GM11168 (cell line): ENCODE measurements at regions not wholly inside any gene's neighbourhood (a gene's known extent, or its start where the extent isn't known, plus 50 kb on each side); places are given as distances from the start of the nearest gene placed in this dataset.
"Not testable (repeated sequence)": the region's sequence is repeated elsewhere in the genome, so short reads cannot be mapped to it uniquely, and the experiment has no call there.

ENCODE experiments used
- in situ Hi-C: fragments of 300-500 bp; cut with MboI; formaldehyde crosslinking; loops from one replicate; pipeline ENCODE4 v1.12.0; 2022; ENCODE audit warnings: low sequenced_read_pairs; ENCODE audit not compliant: unreplicated experiment

- in situ Hi-C loops: no loop called here
Measured at GRCh38 chr5:75002271-75002670, 50.1 kb downstream of the GCNT4 start.

- in situ Hi-C loops: no loop called here
Measured at GRCh38 chr5:74995926-74996325, 56.4 kb downstream of the GCNT4 start.

DNA sequence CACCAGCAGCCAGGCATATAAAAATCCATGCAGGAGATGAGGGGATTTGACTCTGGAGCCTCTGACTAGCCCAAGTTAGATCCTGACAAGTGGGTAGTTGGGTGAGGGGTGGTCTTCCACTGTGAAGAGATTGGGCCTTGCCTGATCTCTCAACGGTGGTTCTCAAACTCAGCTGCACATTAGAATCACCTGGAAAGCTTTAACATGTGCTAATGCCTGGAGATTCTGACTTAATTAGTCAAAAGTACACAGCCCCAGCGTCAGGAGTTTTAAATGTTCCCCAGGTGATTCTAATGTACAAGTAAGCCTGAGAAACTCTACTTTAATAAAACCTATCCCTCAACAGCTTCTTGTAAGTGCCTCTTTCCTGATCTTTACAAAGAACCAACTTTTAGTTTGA lies 57.5 kb downstream of the GCNT4 start:
- in situ Hi-C loops: no loop called here

DNA sequence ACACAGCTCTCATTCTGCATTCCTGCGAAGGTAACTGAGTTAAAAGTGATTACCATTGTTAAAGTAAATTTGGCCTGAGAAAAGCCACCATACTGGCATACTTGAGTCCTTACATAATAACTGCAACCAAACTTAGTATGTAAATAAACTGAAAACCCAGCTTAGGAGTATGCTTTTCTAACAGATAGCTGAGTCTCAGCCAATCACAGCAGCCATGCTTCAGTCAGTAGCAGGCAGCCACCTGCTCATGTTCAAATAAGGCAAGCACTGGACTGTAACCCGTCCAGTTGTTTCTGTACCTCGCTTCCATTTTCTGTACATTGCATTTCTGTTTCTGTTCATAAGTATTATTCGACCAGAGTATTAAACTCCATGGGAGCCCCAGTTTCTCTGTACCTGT lies 58.6 kb downstream of the GCNT4 start:
- in situ Hi-C loops: no loop called here

GRCh38 chr5:74992791-74993190 lies 59.6 kb downstream of the GCNT4 start:
- in situ Hi-C loops: no loop called here

DNA sequence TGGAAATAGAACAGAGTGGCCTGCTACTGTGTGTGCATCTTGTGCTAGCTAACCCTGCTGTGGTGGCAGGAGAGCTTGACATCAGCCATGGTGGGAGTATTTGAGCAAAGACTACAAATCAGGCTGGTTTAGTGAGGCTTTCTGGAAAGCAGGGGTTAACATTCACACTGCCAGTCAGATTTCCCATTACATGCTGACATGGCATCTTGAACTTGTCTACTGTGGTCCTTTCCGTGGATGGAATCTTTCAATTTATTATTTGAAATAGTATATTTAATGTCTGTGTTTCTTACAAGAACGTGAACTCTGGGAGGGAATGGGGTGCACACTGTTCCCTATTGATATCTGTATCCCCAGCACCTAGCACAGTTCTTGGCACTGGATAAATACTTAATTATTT lies 60.8 kb downstream of the GCNT4 start:
- in situ Hi-C loops: no loop called here

DNA sequence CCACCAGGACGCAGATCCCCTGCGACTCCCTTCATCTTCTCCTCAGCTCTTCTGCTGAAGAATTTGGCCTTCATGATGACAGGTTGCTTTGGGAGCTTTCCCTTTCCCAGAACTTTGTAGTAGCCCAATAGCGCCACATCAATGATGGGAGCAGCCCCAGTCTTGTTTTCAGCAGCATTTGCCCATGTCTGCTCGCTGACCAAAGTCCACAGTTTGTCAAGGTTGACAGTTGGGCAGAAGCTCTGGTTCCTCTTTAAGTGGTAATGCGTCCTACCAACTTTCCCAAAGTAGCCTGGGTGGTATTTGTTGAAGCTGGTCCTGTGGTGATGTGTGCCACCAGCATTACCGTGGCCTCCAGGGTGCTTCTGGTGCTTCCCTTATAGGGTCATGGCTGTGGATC lies 62.2 kb downstream of the GCNT4 start:
- in situ Hi-C loops: no loop called here

- in situ Hi-C loops: no loop called here
Measured at GRCh38 chr5:74988273-74988983, 63.9 kb downstream of the GCNT4 start.

DNA sequence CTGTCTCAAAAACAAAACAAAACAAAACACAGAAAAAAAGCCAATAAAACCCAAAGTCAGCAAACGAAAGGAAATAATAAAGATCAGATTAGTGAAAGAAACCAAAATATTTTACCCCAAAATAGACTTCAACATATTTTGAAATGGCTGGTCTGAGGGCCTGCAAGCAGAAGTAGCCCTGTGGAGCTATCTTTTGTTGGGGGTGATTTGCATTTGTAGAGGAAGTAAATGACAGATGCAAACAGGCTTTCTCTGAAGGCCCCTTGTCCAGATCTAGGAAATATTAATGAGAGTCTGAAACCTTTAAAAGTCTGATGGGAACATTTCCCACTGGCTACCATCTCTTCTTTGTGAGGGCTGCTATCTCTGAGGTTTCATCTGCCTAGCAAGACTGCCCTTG lies 74.0 kb downstream of the GCNT4 start:
- in situ Hi-C loops: no loop called here

- in situ Hi-C loops: no loop called here
Measured at GRCh38 chr5:74977471-74977870, 74.9 kb downstream of the GCNT4 start.

DNA sequence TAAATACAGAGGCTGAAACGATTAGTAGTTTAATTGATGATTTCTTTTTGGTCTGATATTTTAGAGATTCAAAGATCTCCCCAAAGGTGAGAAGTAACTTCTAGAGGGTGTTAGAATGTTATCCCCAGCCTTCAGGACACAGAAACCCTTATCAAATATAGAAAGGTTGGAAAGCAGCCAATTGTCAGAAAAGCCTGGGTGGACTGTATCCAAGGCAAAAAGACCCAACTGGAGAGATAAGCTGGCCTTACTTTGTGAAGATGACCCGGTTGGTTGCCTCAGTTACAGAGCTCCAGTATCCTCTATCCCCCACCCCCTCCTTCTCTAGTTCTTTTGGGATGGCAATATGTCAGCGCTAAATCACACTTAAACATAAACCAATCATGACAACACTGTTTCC lies 75.7 kb downstream of the GCNT4 start:
- in situ Hi-C loops: no loop called here

- in situ Hi-C loops: no loop called here
Measured at GRCh38 chr5:74975582-74975981, 76.8 kb downstream of the GCNT4 start.

DNA sequence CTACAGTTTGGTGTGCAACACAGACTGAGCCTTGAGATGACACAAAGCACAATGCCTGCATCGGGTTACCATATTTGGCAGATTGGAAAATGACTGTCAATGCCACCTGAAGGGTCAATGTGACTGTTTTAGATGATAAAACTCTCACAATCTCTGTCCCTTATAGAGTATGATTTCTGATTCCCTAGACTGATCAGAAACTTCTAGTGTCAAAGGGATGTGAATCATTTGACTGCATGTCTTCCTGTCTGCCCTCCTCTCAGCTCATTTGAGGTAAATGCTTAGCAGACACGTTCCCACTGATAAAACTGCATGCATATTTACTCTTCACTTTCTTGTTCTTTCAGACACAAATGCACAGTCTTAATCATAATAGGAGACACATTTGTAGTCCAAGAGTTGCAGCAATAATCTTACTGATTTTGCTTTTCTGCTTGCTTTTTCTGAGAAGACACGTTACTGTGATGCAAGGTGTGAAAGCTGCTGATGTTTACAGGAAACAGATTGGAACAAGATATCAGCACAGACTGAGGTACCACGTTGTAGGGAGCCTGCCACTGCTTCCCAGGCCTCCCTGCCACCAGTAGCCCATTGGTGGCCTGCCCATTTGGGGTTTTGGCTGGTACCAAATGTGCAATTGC lies 77.8 kb downstream of the GCNT4 start:
- in situ Hi-C loops: no loop called here

- in situ Hi-C loops: no loop called here
Measured at GRCh38 chr5:74973694-74974093, 78.7 kb downstream of the GCNT4 start.

DNA sequence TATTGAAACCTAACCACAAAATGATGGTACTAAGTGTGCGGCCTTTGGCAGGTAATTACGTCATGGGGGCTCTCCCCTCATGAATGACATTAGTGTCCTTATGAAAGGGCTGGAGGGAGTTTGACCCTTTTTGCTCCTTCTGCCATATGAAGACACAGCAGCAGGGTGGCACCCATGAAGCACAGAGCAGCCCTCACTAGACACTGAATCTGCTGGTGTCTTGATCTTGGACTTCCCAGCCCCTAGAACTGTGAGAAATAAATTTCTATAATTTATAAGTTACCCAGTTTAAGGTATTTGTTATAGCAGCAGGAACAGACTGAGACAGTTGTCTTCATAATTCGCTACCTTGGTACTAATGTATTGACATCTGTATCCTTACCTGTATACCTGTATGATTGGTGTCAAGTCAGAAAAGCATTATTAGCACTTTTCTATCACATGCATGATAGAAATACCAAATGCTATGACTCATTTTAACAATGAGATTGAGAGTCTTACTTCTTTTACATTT lies 80.4 kb downstream of the GCNT4 start:
- in situ Hi-C loops: no loop called here

GRCh38 chr5:74970891-74971290 lies 81.5 kb downstream of the GCNT4 start:
- in situ Hi-C loops: not testable (repeated sequence)

DNA sequence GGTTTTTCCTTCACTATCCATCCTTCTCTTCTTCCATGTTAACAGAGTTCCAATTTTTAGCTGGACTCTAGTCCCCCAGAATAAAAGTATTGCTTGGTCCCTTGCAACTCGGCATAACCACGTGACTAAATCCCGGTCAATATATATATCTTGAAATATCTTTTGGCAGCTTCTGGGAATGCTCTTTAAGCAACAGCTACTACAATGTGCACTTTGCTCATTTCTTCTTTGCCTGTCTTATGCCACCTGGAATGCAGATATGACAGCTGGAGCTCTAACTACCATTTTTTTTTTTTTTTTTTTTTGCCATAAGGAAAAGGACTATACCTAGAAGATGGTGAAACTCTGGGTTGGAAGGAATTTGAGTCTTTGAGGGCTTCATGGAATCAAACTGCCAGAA lies 82.6 kb downstream of the GCNT4 start:
- in situ Hi-C loops: no loop called here

DNA sequence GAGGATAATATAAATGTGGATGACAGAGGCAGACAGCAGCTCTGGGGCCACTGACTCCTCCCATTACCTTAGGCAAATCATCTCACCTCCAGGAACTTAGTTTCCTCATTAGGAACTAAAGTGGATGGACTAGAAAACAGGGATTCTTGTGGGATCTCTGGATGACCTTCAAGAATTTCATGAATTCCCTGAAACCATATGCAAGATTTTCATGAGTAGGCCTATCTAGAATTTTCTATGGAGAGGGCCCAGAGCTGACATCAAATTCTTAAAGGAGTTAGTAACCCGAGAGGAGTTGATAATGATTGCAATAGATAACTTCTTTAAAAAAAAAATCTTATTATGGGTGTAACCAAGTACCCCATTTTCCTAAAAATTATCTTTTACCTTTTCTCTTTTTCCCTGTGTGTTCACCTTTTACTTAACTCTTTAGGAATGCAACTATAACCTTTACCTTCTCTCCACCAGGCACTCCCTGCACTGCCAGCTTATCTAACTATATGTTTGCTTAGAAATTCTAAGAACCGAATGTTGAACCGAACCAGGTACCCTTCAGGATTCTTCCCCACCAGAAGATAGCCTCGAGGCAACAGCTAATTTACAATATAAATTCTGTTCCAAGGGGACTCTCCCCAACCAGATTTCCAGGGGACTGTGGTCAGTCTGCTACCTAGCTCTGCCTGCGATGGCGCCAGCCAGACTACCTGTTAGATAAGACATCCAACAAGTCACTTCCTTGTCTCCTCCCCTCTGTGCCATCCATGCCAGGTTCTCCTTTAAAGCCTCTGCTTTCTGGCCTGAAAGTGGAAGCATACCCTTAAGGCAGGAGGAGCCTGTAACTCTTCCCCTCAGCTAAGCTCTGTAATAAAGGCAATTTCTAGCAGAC lies 86.0 kb downstream of the GCNT4 start:
- in situ Hi-C loops: no loop called here

DNA sequence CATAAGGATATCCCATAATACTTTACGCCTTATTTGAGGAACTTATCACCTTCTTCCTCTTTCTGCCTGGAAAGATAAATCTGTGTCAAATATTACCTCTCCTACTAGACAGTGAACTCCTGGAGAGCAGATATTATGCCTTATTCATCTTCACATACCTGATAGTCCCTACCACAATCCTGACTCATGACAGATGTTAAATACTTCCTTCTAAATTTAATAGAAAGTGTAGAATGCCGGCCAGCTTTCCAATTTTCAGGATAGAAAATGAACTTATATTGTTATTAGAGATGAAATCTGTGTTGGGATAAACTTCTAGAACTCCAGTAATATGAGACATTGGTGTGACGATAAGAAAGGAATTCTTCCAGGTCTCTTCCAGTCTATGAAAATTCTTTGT lies 89.0 kb downstream of the GCNT4 start:
- in situ Hi-C loops: no loop called here

- in situ Hi-C loops: no loop called here
Measured at GRCh38 chr5:74957906-74958305, 91.7 kb upstream of the FAM169A start.
